ENCODE measurements at regions not wholly inside any gene's neighbourhood (a gene's known extent, or its start where the extent isn't known, plus 50 kb on each side); places are given as distances from the start of the nearest gene placed in this dataset.

- TF ChIP-seq, protein P1, sequence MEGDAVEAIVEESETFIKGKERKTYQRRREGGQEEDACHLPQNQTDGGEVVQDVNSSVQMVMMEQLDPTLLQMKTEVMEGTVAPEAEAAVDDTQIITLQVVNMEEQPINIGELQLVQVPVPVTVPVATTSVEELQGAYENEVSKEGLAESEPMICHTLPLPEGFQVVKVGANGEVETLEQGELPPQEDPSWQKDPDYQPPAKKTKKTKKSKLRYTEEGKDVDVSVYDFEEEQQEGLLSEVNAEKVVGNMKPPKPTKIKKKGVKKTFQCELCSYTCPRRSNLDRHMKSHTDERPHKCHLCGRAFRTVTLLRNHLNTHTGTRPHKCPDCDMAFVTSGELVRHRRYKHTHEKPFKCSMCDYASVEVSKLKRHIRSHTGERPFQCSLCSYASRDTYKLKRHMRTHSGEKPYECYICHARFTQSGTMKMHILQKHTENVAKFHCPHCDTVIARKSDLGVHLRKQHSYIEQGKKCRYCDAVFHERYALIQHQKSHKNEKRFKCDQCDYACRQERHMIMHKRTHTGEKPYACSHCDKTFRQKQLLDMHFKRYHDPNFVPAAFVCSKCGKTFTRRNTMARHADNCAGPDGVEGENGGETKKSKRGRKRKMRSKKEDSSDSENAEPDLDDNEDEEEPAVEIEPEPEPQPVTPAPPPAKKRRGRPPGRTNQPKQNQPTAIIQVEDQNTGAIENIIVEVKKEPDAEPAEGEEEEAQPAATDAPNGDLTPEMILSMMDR (IDR thresholded peaks at IDR 0.05; ENCODE audit: poor library complexity), result no peak
- TF ChIP-seq EZH2 (IDR thresholded peaks at IDR 0.05; ENCODE audit: borderline replicate concordance), result no peak
- TF ChIP-seq EZH2phosphoT487 (IDR thresholded peaks at IDR 0.05; ENCODE audit: low read depth, severe bottlenecking, unreplicated experiment), result no peak
Observed at GRCh38 chr1:100661176-100661575, 58.4 kb upstream of the VCAM1 start.
